Left kidney (tissue), 1 donor: ENCODE measurements at regions not wholly inside any gene's neighbourhood (a gene's known extent, or its start where the extent isn't known, plus 50 kb on each side); places are given as distances from the start of the nearest gene placed in this dataset.
A peak's percentile ranks its signal among the peaks of the same experiment; 100 is the strongest.
"Not testable (repeated sequence)": the region's sequence is repeated elsewhere in the genome, so short reads cannot be mapped to it uniquely, and the experiment has no call there.

Source experiments
- DNase-seq: peaks from one replicate; pipeline ENCODE4 v3.0.0-alpha.2; 2013

DNA sequence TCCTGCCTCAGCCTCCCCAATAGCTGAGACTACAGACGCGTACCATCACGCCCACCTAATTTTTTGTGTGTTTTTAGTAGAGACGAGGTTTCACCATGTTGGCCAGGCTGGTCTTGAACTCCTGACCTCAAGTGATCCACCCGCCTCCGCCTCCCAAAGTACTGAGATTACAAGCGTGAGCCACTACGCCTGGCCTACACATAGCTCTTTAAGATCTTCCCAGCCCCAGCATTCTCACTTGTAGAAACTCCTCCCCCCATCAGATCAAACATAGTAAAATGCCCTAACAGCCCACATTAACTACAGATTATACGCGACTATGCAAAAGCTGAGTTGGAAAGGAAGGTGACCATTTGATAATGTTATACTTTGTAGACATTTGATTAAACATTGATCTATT is 634.8 kb downstream of the MATN1 start:
- no peak for DNase-seq

DNA sequence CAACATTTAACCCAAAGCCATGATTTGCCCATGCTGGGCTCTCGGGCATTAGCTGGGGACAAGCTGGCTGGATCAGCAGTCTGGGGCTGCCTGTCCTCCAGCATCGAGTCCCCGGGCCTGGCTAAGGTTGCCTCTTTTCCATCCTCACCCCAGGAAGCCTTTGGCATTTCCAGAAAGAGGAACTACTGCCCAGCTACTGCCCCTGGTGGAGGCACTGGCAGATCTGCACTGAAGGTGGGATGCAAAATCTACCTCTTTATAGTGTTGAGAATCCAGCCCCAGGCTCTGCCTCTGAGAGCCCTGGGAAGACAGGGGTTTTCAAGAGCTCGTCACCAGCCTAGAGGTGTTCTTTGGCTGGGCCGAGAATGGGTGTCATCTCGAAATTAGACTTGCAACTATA is 635.9 kb downstream of the MATN1 start:
- no peak for DNase-seq

DNA sequence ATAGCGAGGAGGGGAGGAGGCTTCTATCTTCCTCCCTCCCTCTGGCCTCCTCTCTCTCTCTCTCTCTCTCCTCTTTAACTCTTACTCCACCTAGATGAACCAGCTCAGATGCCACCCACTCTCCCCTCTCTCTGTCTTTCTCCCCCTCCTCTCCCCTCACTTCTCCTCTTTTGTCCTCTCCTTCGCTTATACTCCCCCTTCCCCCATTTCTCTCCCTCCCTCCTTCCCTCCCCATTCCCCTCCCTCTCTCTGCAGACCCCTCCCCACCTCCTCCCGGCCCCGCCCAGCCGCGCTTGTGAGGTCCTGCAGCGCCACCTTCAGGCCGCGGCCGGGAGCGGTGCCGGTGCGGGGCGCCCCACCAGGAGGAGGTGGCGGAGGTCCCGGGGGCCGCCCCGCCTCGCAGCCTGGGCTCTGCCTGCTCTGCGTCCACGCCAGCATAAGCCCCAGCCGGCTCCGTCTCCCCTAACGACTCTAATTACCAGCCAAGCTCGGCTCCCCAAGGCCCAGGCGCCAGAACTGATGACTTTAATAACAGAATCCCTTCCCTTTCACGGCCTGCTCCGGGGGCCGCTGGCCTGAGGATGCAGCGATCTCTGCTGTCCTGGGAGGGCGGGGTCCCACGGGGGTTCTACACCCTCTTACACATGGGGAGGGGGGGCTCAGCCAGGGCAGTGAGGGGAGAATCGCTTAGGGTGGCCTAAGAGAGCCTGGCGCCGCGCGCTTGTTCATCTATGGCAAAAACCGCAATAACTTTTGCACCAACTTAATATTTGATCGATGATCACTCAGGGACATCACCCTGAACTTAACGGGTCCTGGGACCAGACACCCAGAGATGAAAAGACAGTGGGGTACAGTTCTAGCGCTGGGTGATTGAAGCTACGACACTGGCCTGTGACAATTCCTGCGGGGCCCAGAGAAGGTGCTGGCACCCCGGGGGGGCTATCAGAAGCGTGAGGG is 637.3 kb downstream of the MATN1 start:
- peak; percentile 62 for DNase-seq

- DNase-seq, result no peak
Measured at GRCh38 chr1:30084909-30085571, 638.3 kb downstream of the MATN1 start.

DNA sequence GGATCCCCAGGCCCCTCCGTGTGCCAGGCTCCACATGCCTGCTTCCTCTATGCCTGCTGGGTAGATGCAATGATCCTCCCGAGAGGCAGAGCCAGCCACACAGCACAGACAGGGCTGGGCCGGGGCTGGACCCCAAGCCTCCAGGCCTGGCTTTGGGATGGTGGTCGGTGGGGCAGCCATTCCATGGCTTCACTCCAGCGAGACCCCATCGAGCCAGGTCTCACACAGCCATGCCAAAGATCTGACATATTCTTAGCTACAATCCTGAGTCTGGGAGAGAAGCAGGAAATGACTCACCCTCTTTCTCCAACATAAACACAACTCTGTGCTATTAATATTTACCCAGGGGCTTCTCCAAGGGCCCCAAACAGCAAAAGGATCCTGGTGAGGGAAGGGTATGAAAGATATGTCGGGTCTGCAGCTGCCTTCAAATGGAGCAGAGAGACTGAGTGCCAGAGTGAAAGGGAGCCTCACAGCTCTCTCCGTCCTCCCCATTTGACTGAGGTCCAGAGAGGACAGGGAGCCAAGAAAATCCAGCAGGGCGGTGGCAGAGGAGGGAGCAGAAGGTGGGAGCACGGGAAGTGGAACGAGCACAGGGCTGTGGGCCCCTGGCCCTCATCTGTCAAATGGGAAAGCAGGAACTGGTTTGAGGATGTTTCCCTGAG is 639.5 kb downstream of the MATN1 start:
- DNase-seq, result no peak

DNA sequence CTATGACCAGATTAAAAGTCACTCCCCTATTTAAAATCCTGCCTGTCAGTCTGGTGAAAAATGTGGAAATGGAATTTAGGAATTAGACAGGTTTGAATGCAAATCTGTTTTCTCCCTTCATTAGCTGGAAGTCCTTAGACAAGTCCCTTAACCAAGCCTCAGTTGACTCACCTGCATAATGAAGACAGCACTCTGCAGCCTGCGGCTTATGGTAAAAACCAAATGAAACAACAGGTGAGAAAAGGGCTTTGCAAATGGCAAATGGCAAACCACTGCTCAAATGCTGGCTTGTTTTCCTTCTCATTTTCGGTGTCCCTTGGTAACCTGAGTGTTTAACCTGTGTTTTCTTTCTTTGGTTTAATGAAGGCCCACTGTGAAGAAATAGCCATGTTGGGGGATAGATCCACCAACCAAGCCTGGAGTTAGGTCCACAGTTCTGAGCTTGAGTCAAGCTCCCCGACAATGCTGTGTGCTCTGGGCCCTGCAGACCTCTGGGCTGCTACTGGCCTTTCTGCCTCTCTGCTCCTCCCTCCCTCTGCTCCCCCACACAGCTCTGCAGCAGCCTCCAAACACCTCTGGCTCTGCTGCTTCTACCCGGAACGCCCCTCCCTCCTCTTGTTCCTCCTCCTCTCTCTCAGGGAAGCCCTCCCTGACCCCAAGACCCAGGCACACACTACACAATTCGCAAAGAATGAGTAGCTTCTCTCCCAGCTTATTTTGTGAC is 641.8 kb downstream of the MATN1 start:
- DNase-seq, result no peak

DNA sequence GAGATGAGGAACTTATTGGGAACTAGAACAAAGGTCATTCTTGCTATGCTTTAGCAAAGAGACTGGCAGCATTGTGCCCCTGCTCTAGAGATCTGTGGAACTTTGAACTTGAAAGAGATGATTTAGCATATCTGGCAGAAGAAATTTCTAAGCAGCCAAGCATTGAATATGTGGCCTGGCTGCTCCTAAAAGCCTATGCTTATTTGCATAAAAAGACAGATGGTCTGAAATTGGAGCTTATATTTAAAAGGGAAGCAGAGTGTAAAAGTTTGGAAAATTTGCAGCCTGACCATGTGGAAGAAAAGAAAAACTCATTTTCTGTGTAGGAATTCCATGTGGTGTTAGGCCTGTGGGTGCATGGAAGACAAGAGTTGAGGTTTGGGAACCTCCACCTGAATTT is 647.5 kb downstream of the MATN1 start:
- not testable (repeated sequence) for DNase-seq

DNA sequence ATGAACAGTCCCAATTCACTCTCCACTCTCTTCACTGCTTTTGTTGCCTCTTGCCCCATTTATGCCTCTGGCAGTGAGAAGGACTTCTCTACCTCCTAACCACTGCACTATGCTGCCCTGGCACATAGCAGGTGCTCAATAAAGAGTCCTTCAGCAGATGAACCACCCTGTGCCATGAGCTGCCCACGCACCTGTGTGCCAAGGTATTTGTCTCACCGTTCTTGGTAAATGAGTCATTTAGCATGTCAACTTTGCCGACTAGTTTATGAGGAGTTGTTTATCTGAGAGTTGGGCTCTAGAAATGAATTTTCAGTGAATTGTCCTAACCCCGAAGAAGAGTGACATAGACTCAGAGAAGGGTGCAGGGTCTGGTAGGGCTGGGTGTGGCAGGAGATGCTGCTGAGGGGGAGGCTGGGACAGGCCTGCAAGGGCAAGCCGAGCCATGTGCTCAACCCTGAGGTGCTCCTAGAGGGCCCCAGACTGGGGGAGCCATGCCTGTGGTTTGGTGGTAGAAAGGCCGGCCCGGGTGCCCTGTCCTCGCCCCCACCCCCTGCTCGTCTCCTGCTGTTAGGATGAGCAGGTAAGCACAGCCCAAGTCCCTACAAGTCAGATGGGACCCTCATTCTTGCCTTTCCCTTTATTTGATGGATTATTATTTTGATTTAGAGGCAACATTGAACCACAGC is 654.5 kb downstream of the MATN1 start:
- no peak for DNase-seq

DNA sequence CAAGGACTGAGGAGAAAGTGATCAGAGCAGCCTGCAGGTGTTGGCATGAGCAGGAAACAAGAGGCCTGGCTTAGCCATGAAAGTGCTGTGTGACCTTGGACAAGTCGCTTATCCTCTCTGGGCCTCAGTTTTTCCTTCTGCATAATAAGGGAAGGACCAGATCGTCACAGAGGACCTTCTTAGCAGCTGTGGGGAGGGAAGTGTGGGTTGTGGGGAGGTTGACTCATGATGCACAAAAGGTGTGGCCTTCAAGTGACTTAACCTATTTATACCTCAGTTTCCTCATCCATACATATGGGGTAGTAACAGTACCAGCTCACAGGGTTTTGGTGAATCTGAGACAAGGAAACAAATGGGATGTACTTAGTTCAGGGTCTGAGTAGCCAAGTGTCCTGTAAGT is 658.8 kb downstream of the MATN1 start:
- no peak for DNase-seq

- no peak for DNase-seq
Measured at GRCh38 chr1:30063621-30064280, 659.6 kb downstream of the MATN1 start.

GRCh38 chr1:30061292-30062220 is 661.8 kb downstream of the MATN1 start:
- DNase-seq, result no peak

- no peak for DNase-seq
Measured at GRCh38 chr1:30060738-30061137, 662.6 kb downstream of the MATN1 start.

DNA sequence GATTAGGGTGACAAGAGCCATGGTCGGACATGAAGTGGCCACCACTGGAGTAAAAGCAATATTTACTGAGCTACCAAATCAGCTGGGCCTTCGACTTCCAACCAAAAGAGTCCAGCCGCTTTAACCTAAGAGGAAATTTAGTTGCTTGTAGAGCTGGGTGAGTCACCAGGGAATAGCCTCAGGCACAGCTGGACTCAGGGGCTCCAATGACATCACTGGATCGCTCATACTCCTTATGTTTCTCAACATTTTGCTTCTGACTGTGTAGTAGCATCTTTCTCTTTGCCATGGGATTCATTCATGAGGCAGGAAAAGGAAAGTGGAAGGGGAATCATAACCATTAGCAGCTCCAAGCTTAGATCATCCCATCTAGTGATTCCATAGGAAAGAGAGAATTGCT is 664.4 kb downstream of the MATN1 start:
- no peak for DNase-seq

- DNase-seq, result no peak
Measured at GRCh38 chr1:30054126-30054525, 669.3 kb downstream of the MATN1 start.

DNA sequence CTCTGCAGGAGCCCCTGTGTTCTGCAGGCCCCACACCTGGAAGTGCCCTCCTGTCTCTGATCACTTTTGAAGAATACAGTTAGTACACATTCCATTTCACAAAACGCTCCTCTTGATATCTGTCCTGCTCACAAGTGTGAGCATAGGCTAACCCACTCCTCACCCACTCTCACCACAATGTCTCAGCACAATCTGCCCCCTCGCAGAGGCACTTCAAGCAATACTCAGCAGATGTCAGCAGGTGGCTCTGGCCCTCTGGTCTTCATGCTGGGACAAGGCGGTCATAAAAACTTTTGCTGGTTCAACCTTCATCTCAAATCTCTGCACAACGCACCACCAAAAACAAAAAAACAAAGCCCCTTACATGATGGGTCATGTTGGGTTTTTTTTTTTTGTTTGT is 671.2 kb downstream of the MATN1 start:
- DNase-seq, result no peak

- no peak for DNase-seq
Measured at GRCh38 chr1:30051777-30052176, 671.6 kb downstream of the MATN1 start.

GRCh38 chr1:30049748-30050296 is 673.6 kb downstream of the MATN1 start:
- no peak for DNase-seq

- no peak for DNase-seq
Measured at GRCh38 chr1:30048905-30049304, 674.5 kb downstream of the MATN1 start.

DNA sequence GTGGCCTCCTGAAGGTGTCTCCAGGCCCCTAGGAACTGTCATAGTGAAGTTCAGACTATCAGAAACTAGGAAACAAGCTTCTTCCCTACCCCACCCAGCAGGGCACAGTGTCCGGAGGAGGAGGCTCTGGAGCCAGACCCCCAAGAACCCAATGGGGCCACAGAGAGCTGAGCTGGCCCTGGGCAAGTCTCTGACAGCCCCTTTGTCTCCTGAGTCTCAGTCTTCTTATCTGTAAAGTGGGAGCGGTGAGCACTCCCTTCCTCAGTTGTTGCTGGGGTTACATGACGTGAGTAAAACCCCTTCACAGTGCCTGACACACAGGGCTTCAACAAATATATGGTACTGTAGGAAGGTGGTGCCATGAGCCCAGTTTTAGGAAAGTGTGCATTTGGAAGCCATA is 675.8 kb downstream of the MATN1 start:
- no peak for DNase-seq

- DNase-seq, result no peak
Measured at GRCh38 chr1:30046751-30047150, 676.6 kb downstream of the MATN1 start.
